ENCODE measurements at regions not wholly inside any gene's neighbourhood (a gene's known extent, or its start where the extent isn't known, plus 50 kb on each side); places are given as distances from the start of the nearest gene placed in this dataset.

DNA sequence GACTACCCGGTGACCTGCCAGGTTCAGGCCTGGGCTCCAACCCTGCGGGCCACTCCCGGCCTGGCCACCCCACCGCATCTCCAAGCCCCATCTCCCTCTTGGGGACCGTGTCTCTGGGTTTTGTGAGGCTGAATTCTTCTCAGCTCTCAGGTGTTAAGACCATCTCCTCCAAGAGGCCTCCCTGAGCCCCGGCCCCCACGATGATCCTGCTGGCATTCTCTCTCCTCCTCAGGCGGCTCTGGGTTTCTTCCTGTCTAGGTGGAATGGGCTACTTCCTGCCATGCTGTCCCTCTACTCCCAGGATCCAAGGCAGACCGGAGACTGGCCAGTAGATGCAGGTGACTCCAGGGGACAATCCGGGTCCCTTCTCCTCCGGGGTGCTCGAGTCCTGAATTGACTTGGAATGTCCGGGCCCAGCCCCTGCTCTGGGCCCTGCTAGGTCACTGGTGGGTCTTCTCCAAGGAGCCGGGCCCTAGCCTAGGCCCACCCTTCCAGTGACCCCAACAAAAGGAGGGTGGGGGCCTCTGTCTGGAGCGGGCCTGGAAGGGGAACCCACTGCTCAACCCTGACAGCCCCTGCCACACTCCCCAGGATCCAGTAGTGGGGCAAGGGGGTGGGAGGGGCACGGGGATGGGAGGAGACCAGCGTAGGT lies 219.8 kb downstream of the C9orf50 start:
- TF ChIP-seq GATA2 (IDR thresholded peaks at IDR 0.05; ENCODE audit: low read depth, low read length), result no peak
- TF ChIP-seq GATA3 (IDR thresholded peaks at IDR 0.05; ENCODE audit: low read depth, low read length), result no peak

Measured in SH-SY5Y (cell line).